CD14-positive monocyte (primary cell): ENCODE measurements at regions not wholly inside any gene's neighbourhood (a gene's known extent, or its start where the extent isn't known, plus 50 kb on each side); places are given as distances from the start of the nearest gene placed in this dataset.
"Not testable (repeated sequence)": the region's sequence is repeated elsewhere in the genome, so short reads cannot be mapped to it uniquely, and the experiment has no call there.

Experiments used
- DNase-seq, 3 donors: peaks; one replicate each; pipeline ENCODE4 v3.0.0-alpha.2; 2011 to 2022
- H2AFZ ChIP-seq: 2 replicates; pipeline ENCODE4 v1.6.0; 2012; ENCODE audit warnings: mild to moderate bottlenecking, low read depth, low read length, inconsistent platforms; ENCODE audit not compliant: insufficient read depth, poor library complexity, severe bottlenecking
- H3K27ac ChIP-seq, 2 donors: 1 replicate in 1 of 2; 2 replicates in 1 of 2; pipeline ENCODE4 v1.5.1; 2012 to 2013; ENCODE audit warnings: low read length in 2 of 2, control low read depth in 1 of 2, inconsistent platforms in 1 of 2, low read depth in 1 of 2, mild to moderate bottlenecking in 1 of 2
- H3K27me3 ChIP-seq, 2 donors: one replicate each; pipeline versions ENCODE4 v1.6.0 to v1.6.1; 2011 to 2013; ENCODE audit warnings: low read length in 2 of 2; ENCODE audit not compliant: control insufficient read depth in 2 of 2, insufficient read depth in 2 of 2
- H3K36me3 ChIP-seq, 2 donors: replicated peaks in 1 of 2; 1 replicate in 1 of 2; 2 replicates in 1 of 2; pipeline versions ENCODE4 v1.5.1 to v1.6.1; 2012 to 2013; ENCODE audit warnings: low read length in 2 of 2, control low read depth in 1 of 2, inconsistent platforms in 1 of 2, mild to moderate bottlenecking in 1 of 2; ENCODE audit not compliant: insufficient read depth in 2 of 2, control insufficient read depth in 1 of 2
- H3K4me1 ChIP-seq, 2 donors: 1 replicate in 1 of 2; 2 replicates in 1 of 2; pipeline versions ENCODE4 v1.5.1 to v1.6.1; 2012 to 2013; ENCODE audit warnings: low read length in 2 of 2, control low read depth in 1 of 2, inconsistent platforms in 1 of 2, mild to moderate bottlenecking in 1 of 2, moderate library complexity in 1 of 2; ENCODE audit not compliant: insufficient read depth in 2 of 2, control insufficient read depth in 1 of 2
- H3K4me2 ChIP-seq: replicated peaks from 2 replicates; pipeline ENCODE3; 2012; ENCODE audit warnings: low read length, moderate library complexity, mild to moderate bottlenecking; ENCODE audit not compliant: poor library complexity, severe bottlenecking; ENCODE audit errors: extremely low read depth
- H3K4me3 ChIP-seq, 3 experiments: fragments of 200-600 bp in 1 of 3; sonication (generic) in 1 of 3; replicated peaks in 1 of 3; 1 replicate in 2 of 3; 2 replicates in 1 of 3; pipeline ENCODE4 v1.5.1; 2011 to 2013; ENCODE audit warnings: low read length in 3 of 3, mild to moderate bottlenecking in 3 of 3, control low read depth in 2 of 3, low read depth in 2 of 3, inconsistent platforms in 1 of 3, moderate library complexity in 1 of 3
- H3K79me2 ChIP-seq: 2 replicates; pipeline ENCODE4 v1.6.0; 2012; ENCODE audit warnings: mild to moderate bottlenecking, control low read depth, inconsistent platforms, low read length, moderate library complexity; ENCODE audit not compliant: insufficient read depth
- H3K9ac ChIP-seq: 2 replicates; pipeline ENCODE4 v1.6.0; 2017; ENCODE audit warnings: low read length, mild to moderate bottlenecking; ENCODE audit not compliant: insufficient read depth, poor library complexity, severe bottlenecking
- H3K9me3 ChIP-seq, 2 donors: replicated peaks in 1 of 2; 1 replicate in 1 of 2; 2 replicates in 1 of 2; pipeline versions ENCODE4 v1.5.1 to v1.6.1; 2012 to 2013; ENCODE audit warnings: low read length in 2 of 2, control low read depth in 1 of 2; ENCODE audit not compliant: control insufficient read depth in 1 of 2, insufficient read depth in 1 of 2
- H4K20me1 ChIP-seq: 2 replicates; pipeline ENCODE4 v1.6.0; 2012; ENCODE audit warnings: mild to moderate bottlenecking, low read length, control low read depth, moderate library complexity; ENCODE audit not compliant: insufficient read depth
- H3K27ac Mint-ChIP-seq, 7 donors: one replicate each; pipeline ENCODE4 v1.8.0; 2020; ENCODE audit warnings: mild to moderate bottlenecking in 7 of 7, mixed read lengths in 7 of 7, moderate library complexity in 6 of 7, inconsistent platforms in 2 of 7
- H3K27me3 Mint-ChIP-seq, 3 donors: one replicate each; pipeline ENCODE4 v1.8.0; 2021 to 2022; ENCODE audit warnings: low read depth in 3 of 3, mild to moderate bottlenecking in 3 of 3, mixed read lengths in 3 of 3, moderate library complexity in 3 of 3, inconsistent platforms in 1 of 3
- H3K36me3 Mint-ChIP-seq, 2 donors: one replicate each; pipeline ENCODE4 v1.8.0; 2020; ENCODE audit warnings: mixed read lengths in 2 of 2, inconsistent platforms in 1 of 2, mild to moderate bottlenecking in 1 of 2
- H3K4me1 Mint-ChIP-seq: one replicate; pipeline ENCODE4 v1.8.0; 2020; ENCODE audit warnings: mild to moderate bottlenecking, mixed read lengths
- H3K4me3 Mint-ChIP-seq, 2 donors: one replicate each; pipeline ENCODE4 v1.8.0; 2020; ENCODE audit warnings: mild to moderate bottlenecking in 2 of 2, mixed read lengths in 2 of 2, moderate library complexity in 1 of 2
- H3K9me3 Mint-ChIP-seq, 7 donors: one replicate each; pipeline ENCODE4 v1.8.0; 2020 to 2022; ENCODE audit warnings: mixed read lengths in 7 of 7, mild to moderate bottlenecking in 6 of 7, moderate library complexity in 6 of 7, inconsistent platforms in 2 of 7
- WGBS: methylation state at CpG from one replicate; pipeline ENCODE4 v1.1.5; 2013; ENCODE audit warnings: missing lambda C conversion rate; ENCODE audit not compliant: insufficient coverage; 5-methylcytosine and 5-hydroxymethylcytosine counted together
- intact Hi-C, 2 donors: fragments of 100-400 bp; cut with micrococcal nuclease; formaldehyde crosslinking; loops; one replicate each; pipeline versions ENCODE4 v1.15.0 to v1.15.1; 2023

DNA sequence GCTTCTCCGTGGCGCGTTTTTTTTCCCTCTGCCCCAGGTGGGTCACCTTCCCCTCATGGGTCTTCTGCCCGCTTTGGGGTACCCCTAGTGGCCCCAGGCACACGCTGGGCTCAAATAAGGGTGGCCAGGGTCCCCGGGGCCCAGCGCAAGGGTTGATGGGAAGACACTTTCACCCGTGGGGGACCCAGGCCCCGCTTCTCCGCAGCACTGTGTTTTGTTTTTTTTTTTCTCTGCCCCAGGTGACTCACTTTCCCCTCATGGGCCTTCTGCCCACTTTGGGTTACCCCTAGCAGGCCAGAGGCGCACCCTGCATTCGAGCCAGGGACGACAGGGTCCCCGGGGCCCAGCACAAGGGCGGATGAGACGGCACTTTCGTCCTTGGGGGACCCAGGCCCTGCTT, 526.7 kb downstream of the FOXD4L4 start:
- H3K4me1 Mint-ChIP-seq, intact Hi-C loops, H3K4me3 ChIP-seq, H4K20me1 ChIP-seq, H3K9ac ChIP-seq, DNase-seq, H3K4me2 ChIP-seq, H3K4me3 Mint-ChIP-seq, H3K36me3 Mint-ChIP-seq, H3K27ac ChIP-seq, H3K27ac Mint-ChIP-seq, H3K4me1 ChIP-seq, H3K27me3 ChIP-seq, H3K36me3 ChIP-seq, H3K79me2 ChIP-seq, H2AFZ ChIP-seq, H3K27me3 Mint-ChIP-seq: not testable (repeated sequence)
- peaks cover 0 to 32% of the 10 kb centered on the region in 2 donors for H3K9me3 ChIP-seq
- 95% methylated on average over 8 of the region's 17 CpGs for WGBS
- peaks cover 11 to 23% (median 14%) of the 10 kb centered on the region in 7 donors for H3K9me3 Mint-ChIP-seq

DNA sequence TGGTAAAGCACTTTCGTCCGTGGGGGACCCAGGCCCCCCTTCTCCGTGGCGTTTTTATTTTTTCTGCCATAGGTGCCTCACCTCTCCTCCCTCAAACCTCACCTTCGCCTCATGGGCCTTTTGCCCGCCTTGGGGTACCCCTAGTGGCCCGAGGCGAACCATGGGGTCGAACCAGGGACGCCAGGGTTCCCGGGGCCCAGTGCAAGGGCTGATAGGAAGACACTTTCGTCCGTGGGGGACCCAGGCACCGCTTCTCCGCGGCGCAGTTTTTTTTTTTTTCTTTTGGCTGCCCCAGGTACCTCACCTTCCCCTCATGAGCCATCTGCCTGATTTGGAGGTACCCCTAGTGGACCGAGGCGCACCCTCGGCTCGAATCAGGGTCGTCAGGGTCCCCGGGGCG, 527.8 kb downstream of the FOXD4L4 start:
- H3K27me3 ChIP-seq, H3K9ac ChIP-seq, intact Hi-C loops, H4K20me1 ChIP-seq, H3K27me3 Mint-ChIP-seq, H3K79me2 ChIP-seq, H3K36me3 ChIP-seq, H3K27ac ChIP-seq, H3K27ac Mint-ChIP-seq, H3K4me3 Mint-ChIP-seq, H3K4me1 Mint-ChIP-seq, DNase-seq, H3K4me2 ChIP-seq, H3K36me3 Mint-ChIP-seq, H3K4me1 ChIP-seq, H2AFZ ChIP-seq, H3K4me3 ChIP-seq: not testable (repeated sequence)
- H3K9me3 Mint-ChIP-seq: peaks cover 11 to 23% (median 14%) of the 10 kb centered on the region in 7 donors
- H3K9me3 ChIP-seq: peaks cover 0 to 32% of the 10 kb centered on the region in 2 donors
- WGBS: no CpG with 5 or more reads among the region's 24 CpGs

DNA sequence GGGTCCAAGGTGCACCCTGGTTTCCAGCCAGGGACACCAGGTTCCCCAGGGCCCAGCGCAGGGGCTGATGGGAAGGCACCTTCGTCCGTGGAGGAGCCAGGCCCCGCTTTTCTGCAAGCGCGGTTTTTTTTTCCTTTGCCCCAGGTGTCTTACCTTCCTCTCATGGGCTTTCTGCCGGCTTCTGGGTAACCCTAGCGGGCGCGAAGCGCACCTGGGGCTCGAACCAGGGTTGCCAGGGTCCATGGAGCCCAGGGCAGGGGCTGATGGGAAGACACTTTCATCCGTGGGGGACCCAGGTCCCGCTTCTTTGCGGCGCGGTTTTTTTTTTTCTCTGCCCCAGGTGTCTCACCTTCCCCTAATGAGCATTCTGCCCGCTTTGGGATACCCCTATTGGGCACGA, 529.3 kb downstream of the FOXD4L4 start:
- H3K27ac ChIP-seq, intact Hi-C loops, H3K27me3 Mint-ChIP-seq, H3K79me2 ChIP-seq, H3K9ac ChIP-seq, H2AFZ ChIP-seq, H3K27ac Mint-ChIP-seq, H3K4me3 ChIP-seq, H3K36me3 ChIP-seq, H4K20me1 ChIP-seq, H3K36me3 Mint-ChIP-seq, H3K4me2 ChIP-seq, H3K4me3 Mint-ChIP-seq, H3K27me3 ChIP-seq, H3K4me1 Mint-ChIP-seq, H3K4me1 ChIP-seq: not testable (repeated sequence)
- WGBS: no CpG with 5 or more reads among the region's 19 CpGs
- DNase-seq: peak in 1 of 3 donors; percentile 0
- peaks cover 0 to 32% of the 10 kb centered on the region in 2 donors for H3K9me3 ChIP-seq
- H3K9me3 Mint-ChIP-seq: peaks cover 11 to 26% (median 14%) of the 10 kb centered on the region in 7 donors

GRCh38 chr9:66266856-66267430, 530.0 kb downstream of the FOXD4L4 start:
- H2AFZ ChIP-seq, H3K4me1 ChIP-seq, H3K27ac ChIP-seq, H3K27me3 Mint-ChIP-seq, H3K36me3 Mint-ChIP-seq, H3K36me3 ChIP-seq, H3K4me2 ChIP-seq, H3K4me3 Mint-ChIP-seq, H3K27me3 ChIP-seq, H3K9ac ChIP-seq, H4K20me1 ChIP-seq, H3K27ac Mint-ChIP-seq, H3K79me2 ChIP-seq, intact Hi-C loops, H3K4me1 Mint-ChIP-seq, H3K4me3 ChIP-seq: not testable (repeated sequence)
- WGBS: no CpG with 5 or more reads among the region's 31 CpGs
- peaks cover 0 to 32% of the 10 kb centered on the region in 2 donors for H3K9me3 ChIP-seq
- peak in 1 of 3 donors; percentile 0 for DNase-seq
- peaks cover 11 to 26% (median 14%) of the 10 kb centered on the region in 7 donors for H3K9me3 Mint-ChIP-seq
